ENCODE measurements at regions not wholly inside any gene's neighbourhood (a gene's known extent, or its start where the extent isn't known, plus 50 kb on each side); places are given as distances from the start of the nearest gene placed in this dataset.

DNA sequence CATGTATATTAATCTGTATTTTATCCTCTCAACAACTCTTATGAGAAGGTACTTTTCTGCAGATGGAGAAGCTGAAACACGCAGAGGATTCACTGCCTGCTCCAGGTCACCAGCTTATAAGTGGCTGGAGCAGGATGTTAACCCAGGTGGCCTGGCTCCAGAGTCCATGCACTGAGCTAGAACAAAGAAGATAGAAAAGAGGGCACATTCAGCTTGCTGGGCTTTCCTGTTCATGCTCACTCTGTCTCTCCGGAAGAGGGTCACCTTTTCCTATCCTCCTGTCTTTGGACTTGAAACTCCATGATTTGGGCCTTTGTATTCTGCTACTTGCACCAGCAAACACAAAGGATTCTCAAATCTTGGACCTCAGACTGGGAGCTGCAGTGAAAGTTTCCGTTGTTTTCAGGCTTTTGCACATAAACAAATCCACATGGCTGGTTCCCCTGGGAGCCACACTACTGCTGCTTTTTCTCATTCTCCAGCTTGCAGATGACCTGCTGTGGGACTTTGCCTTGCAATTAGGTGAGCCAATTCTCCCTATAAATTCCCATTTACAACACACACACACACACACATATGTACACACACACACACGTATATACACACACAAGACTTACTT is 117.3 kb upstream of the GRK3 start:
- TF ChIP-seq POLR2A (IDR thresholded peaks at IDR 0.05; ENCODE audit: borderline replicate concordance, extremely low read depth, insufficient read depth, insufficient read length) (no peak), JUND (IDR thresholded peaks at IDR 0.05) (no peak), ZFX (IDR thresholded peaks at IDR 0.05) (no peak), SRF (IDR thresholded peaks at IDR 0.05; ENCODE audit: low read depth) (no peak), FOSL1 (IDR thresholded peaks at IDR 0.05; ENCODE audit: low read depth) (no peak), POLR2AphosphoS5 (IDR thresholded peaks at IDR 0.05; ENCODE audit: low read depth, low read length) (no peak)
- TF ChIP-seq, protein P1, sequence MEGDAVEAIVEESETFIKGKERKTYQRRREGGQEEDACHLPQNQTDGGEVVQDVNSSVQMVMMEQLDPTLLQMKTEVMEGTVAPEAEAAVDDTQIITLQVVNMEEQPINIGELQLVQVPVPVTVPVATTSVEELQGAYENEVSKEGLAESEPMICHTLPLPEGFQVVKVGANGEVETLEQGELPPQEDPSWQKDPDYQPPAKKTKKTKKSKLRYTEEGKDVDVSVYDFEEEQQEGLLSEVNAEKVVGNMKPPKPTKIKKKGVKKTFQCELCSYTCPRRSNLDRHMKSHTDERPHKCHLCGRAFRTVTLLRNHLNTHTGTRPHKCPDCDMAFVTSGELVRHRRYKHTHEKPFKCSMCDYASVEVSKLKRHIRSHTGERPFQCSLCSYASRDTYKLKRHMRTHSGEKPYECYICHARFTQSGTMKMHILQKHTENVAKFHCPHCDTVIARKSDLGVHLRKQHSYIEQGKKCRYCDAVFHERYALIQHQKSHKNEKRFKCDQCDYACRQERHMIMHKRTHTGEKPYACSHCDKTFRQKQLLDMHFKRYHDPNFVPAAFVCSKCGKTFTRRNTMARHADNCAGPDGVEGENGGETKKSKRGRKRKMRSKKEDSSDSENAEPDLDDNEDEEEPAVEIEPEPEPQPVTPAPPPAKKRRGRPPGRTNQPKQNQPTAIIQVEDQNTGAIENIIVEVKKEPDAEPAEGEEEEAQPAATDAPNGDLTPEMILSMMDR (IDR thresholded peaks at IDR 0.05 in 2 of 3, conservative IDR thresholded peaks at IDR 0.05 in 1 of 3; ENCODE audit: borderline replicate concordance in 1 of 3, insufficient read depth in 1 of 3, low read depth in 2 of 3, low read length in 2 of 3): no peak
